ENCODE measurements at regions not wholly inside any gene's neighbourhood (a gene's known extent, or its start where the extent isn't known, plus 50 kb on each side); places are given as distances from the start of the nearest gene placed in this dataset.

- no peak for DNase-seq
- TF ChIP-seq CTCF (conservative IDR thresholded peaks at IDR 0.05), result peak; percentile 33
- H3K4me3 ChIP-seq (ENCODE audit: low read length), result no peak overlapping the region
These were observed 602.7 kb upstream of the ZNF608 start for GRCh38 chr5:125348936-125349831.

DNA sequence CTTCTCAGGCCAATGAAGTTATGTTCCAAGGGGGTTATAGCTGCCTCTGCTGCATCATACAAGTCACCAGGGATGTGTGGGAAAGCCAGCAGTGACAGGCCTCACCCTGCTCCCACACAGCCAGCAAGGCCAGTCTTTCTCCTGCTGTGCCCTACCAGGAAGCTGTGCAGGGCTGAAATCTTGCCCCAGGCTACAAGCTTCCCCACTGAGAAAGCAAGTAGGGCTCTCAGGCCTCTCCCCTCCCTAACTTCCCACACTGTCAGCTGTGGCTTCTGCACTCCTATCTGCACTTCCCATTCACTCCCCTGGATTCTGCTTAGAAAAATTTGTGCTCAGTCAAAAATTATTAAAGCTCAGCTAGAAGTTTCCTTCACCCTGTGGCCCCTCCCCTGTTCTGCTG is 611.2 kb upstream of the ZNF608 start:
- Histone ChIP-seq H3K27ac (ENCODE audit: low read depth, low read length) (no peak overlapping the region), H3K4me1 (ENCODE audit: control insufficient read depth, insufficient read depth, low read length) (no peaks in the 10 kb centered on the region), H3K4me3 (ENCODE audit: low read length) (no peak overlapping the region), H3K9me3 (ENCODE audit: control insufficient read depth, low read length) (peaks cover 19% of the 10 kb centered on the region), H3K36me3 (ENCODE audit: control insufficient read depth, insufficient read depth, low read length) (no peaks in the 10 kb centered on the region), H3K9ac (ENCODE audit: extremely low read depth, low read length, poor library complexity, severe bottlenecking) (no peak overlapping the region), H3K27me3 (ENCODE audit: control insufficient read depth, insufficient read depth, low read length, poor library complexity, severe bottlenecking) (no peaks in the 10 kb centered on the region)
- TF ChIP-seq CTCF (conservative IDR thresholded peaks at IDR 0.05), result no peak
- DNase-seq, result no peak
- H3K9me3 Mint-ChIP-seq, result peaks cover 29% of the 10 kb centered on the region
- H3K4me3 Mint-ChIP-seq, result no peak overlapping the region
- no peaks in the 10 kb centered on the region for H3K27me3 Mint-ChIP-seq (ENCODE audit: insufficient read depth)
- peaks cover 3% of the 10 kb centered on the region for H3K4me1 Mint-ChIP-seq
- peaks cover 6% of the 10 kb centered on the region for H3K36me3 Mint-ChIP-seq (ENCODE audit: low read depth)
- no peak overlapping the region for H3K27ac Mint-ChIP-seq

More at GRCh38 chr5:125348936-125349831, 602.7 kb upstream of the ZNF608 start:
- H3K4me1 Mint-ChIP-seq, result peaks cover 16% of the 10 kb centered on the region
- H3K27ac ChIP-seq (ENCODE audit: low read depth, low read length), result peak overlapping the region; percentile 73
- H3K36me3 ChIP-seq (ENCODE audit: control insufficient read depth, insufficient read depth, low read length), result no peaks in the 10 kb centered on the region
- H3K36me3 Mint-ChIP-seq (ENCODE audit: low read depth), result no peaks in the 10 kb centered on the region
- no peak overlapping the region for H3K4me3 Mint-ChIP-seq
- peaks cover 5% of the 10 kb centered on the region for H3K9me3 ChIP-seq (ENCODE audit: control insufficient read depth, low read length)
- H3K4me1 ChIP-seq (ENCODE audit: control insufficient read depth, insufficient read depth, low read length), result peaks cover 4% of the 10 kb centered on the region
- H3K27me3 ChIP-seq (ENCODE audit: control insufficient read depth, insufficient read depth, low read length, poor library complexity, severe bottlenecking), result no peaks in the 10 kb centered on the region
- H3K9ac ChIP-seq (ENCODE audit: extremely low read depth, low read length, poor library complexity, severe bottlenecking), result no peak overlapping the region
- H3K27me3 Mint-ChIP-seq (ENCODE audit: insufficient read depth), result no peaks in the 10 kb centered on the region
- H3K27ac Mint-ChIP-seq, result no peak overlapping the region
- WGBS, 2 experiments (ENCODE audit: insufficient coverage in 1 of 2, insufficient read length in 1 of 2), result 43 to 62% methylated on average over 5 to 9 of the region's 9 CpGs
- peaks cover 5% of the 10 kb centered on the region for H3K9me3 Mint-ChIP-seq

DNA sequence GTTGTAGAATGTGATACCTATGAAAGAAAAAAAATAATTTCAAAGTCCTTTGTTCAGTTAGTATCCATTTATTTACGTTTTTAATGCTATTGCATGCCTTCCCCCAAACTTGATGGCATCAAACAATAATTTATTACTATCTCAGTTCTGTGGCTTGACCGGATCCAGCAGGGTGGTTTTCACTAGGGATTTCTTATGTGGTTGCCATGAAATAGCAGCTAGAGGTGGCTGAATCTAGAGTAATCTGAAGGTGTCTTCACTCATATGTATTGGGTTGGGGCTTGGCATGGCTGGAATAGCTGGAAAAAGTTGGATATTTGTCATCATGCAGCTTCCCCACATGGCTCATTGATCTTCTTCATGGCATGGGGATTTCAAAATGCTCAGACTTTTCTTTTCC is 619.3 kb upstream of the ZNF608 start:
- TF ChIP-seq CTCF (conservative IDR thresholded peaks at IDR 0.05), result no peak
- no peak overlapping the region for H3K4me3 Mint-ChIP-seq
- DNase-seq, result no peak
- H3K27me3 Mint-ChIP-seq (ENCODE audit: insufficient read depth), result no peaks in the 10 kb centered on the region
- H3K27ac Mint-ChIP-seq, result no peak overlapping the region
- no peak overlapping the region for H3K27ac ChIP-seq (ENCODE audit: low read depth, low read length)
- H3K36me3 Mint-ChIP-seq (ENCODE audit: low read depth), result peaks cover 3% of the 10 kb centered on the region
- no peaks in the 10 kb centered on the region for H3K36me3 ChIP-seq (ENCODE audit: control insufficient read depth, insufficient read depth, low read length)
- no peaks in the 10 kb centered on the region for H3K27me3 ChIP-seq (ENCODE audit: control insufficient read depth, insufficient read depth, low read length, poor library complexity, severe bottlenecking)
- no peak overlapping the region for H3K9ac ChIP-seq (ENCODE audit: extremely low read depth, low read length, poor library complexity, severe bottlenecking)
- H3K9me3 Mint-ChIP-seq, result peaks cover 5% of the 10 kb centered on the region
- H3K4me1 Mint-ChIP-seq, result peaks cover 2% of the 10 kb centered on the region
- WGBS, 2 experiments (ENCODE audit: insufficient coverage in 1 of 2, insufficient read length in 1 of 2), result 94 to 100% methylated on average over 1 to 2 of the region's 2 CpGs
- no peaks in the 10 kb centered on the region for H3K4me1 ChIP-seq (ENCODE audit: control insufficient read depth, insufficient read depth, low read length)
- no peaks in the 10 kb centered on the region for H3K9me3 ChIP-seq (ENCODE audit: control insufficient read depth, low read length)
- H3K4me3 ChIP-seq (ENCODE audit: low read length), result no peak overlapping the region
